Endothelial cell (in vitro differentiated cells): ENCODE measurements at regions not wholly inside any gene's neighbourhood (a gene's known extent, or its start where the extent isn't known, plus 50 kb on each side); places are given as distances from the start of the nearest gene placed in this dataset.

Experiments
- DNase-seq: peaks from one replicate; pipeline ENCODE4 v3.0.0; 2021; ENCODE audit warnings: low spot score
- H3K27ac Mint-ChIP-seq: one replicate; pipeline ENCODE4 v1.8.0; 2021; ENCODE audit warnings: mixed read lengths, inconsistent platforms; ENCODE audit not compliant: unreplicated experiment
- H3K27me3 Mint-ChIP-seq: one replicate; pipeline ENCODE4 v1.8.0; 2021; ENCODE audit warnings: mild to moderate bottlenecking, moderate library complexity, mixed read lengths, inconsistent platforms; ENCODE audit not compliant: unreplicated experiment
- H3K36me3 Mint-ChIP-seq: one replicate; pipeline ENCODE4 v1.8.0; 2021; ENCODE audit warnings: mild to moderate bottlenecking, low read depth, mixed read lengths, inconsistent platforms; ENCODE audit not compliant: unreplicated experiment
- H3K4me1 Mint-ChIP-seq: one replicate; pipeline ENCODE4 v1.8.0; 2021; ENCODE audit warnings: mild to moderate bottlenecking, mixed read lengths, inconsistent platforms; ENCODE audit not compliant: unreplicated experiment
- H3K4me3 Mint-ChIP-seq: one replicate; pipeline ENCODE4 v1.8.0; 2021; ENCODE audit warnings: mild to moderate bottlenecking, mixed read lengths, inconsistent platforms; ENCODE audit not compliant: unreplicated experiment
- H3K9me3 Mint-ChIP-seq: one replicate; pipeline ENCODE4 v1.8.0; 2021; ENCODE audit warnings: mixed read lengths, inconsistent platforms; ENCODE audit not compliant: unreplicated experiment
- TF ChIP-seq, protein P1 (sequence below): fragments of 200-600 bp; sonication (generic); IDR thresholded peaks from one replicate; pipeline ENCODE4 v1.5.0; 2021; ENCODE audit warnings: antibody characterized with exemption; ENCODE audit not compliant: unreplicated experiment

GRCh38 chr10:58892031-58892531 is 284.4 kb upstream of the PHYHIPL start:
- DNase-seq: no peak
- no peaks in the 10 kb centered on the region for H3K9me3 Mint-ChIP-seq
- H3K36me3 Mint-ChIP-seq: no peaks in the 10 kb centered on the region
- H3K4me1 Mint-ChIP-seq: no peaks in the 10 kb centered on the region
- no peak overlapping the region for H3K4me3 Mint-ChIP-seq
- H3K27ac Mint-ChIP-seq: no peak overlapping the region
- TF ChIP-seq, protein P1, sequence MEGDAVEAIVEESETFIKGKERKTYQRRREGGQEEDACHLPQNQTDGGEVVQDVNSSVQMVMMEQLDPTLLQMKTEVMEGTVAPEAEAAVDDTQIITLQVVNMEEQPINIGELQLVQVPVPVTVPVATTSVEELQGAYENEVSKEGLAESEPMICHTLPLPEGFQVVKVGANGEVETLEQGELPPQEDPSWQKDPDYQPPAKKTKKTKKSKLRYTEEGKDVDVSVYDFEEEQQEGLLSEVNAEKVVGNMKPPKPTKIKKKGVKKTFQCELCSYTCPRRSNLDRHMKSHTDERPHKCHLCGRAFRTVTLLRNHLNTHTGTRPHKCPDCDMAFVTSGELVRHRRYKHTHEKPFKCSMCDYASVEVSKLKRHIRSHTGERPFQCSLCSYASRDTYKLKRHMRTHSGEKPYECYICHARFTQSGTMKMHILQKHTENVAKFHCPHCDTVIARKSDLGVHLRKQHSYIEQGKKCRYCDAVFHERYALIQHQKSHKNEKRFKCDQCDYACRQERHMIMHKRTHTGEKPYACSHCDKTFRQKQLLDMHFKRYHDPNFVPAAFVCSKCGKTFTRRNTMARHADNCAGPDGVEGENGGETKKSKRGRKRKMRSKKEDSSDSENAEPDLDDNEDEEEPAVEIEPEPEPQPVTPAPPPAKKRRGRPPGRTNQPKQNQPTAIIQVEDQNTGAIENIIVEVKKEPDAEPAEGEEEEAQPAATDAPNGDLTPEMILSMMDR: no peak
- no peaks in the 10 kb centered on the region for H3K27me3 Mint-ChIP-seq

- Mint-ChIP-seq H3K4me1 (no peaks in the 10 kb centered on the region), H3K9me3 (no peaks in the 10 kb centered on the region), H3K4me3 (no peak overlapping the region), H3K27me3 (no peaks in the 10 kb centered on the region), H3K27ac (no peak overlapping the region), H3K36me3 (no peaks in the 10 kb centered on the region)
- TF ChIP-seq, protein P1: no peak
- DNase-seq: no peak
Measured at GRCh38 chr10:58894929-58895328, 281.5 kb upstream of the PHYHIPL start.

DNA sequence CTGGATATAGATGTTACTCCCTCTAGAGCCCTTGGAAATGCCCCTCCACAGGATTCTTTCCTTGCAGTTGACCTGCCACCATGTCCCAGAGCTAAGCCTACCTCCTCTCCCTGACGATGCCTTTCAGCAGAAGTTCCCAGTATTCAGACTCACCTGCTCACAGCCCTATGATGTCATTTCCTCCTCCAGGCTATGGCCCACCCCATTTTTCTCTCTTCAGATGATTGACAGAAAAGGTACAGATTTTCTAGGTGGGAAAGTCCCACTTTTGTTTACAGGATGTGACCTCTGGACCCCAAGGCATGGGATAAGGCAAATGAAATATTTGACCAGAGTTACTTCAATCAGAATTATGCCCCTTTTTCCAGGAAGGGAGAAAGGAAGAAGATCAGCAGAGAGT is 280.2 kb upstream of the PHYHIPL start:
- Mint-ChIP-seq H3K36me3 (no peaks in the 10 kb centered on the region), H3K4me3 (no peak overlapping the region), H3K4me1 (no peaks in the 10 kb centered on the region), H3K27me3 (no peaks in the 10 kb centered on the region), H3K9me3 (no peaks in the 10 kb centered on the region), H3K27ac (no peak overlapping the region)
- DNase-seq: no peak
- TF ChIP-seq, protein P1: no peak

- no peak for DNase-seq
- no peaks in the 10 kb centered on the region for H3K36me3 Mint-ChIP-seq
- H3K9me3 Mint-ChIP-seq: no peaks in the 10 kb centered on the region
- H3K27me3 Mint-ChIP-seq: no peaks in the 10 kb centered on the region
- H3K4me3 Mint-ChIP-seq: no peak overlapping the region
- H3K27ac Mint-ChIP-seq: no peak overlapping the region
- no peaks in the 10 kb centered on the region for H3K4me1 Mint-ChIP-seq
- TF ChIP-seq, protein P1: no peak
Measured at GRCh38 chr10:58897236-58897635, 279.2 kb upstream of the PHYHIPL start.

- H3K4me3 Mint-ChIP-seq: no peak overlapping the region
- no peaks in the 10 kb centered on the region for H3K36me3 Mint-ChIP-seq
- H3K9me3 Mint-ChIP-seq: no peaks in the 10 kb centered on the region
- no peak overlapping the region for H3K27ac Mint-ChIP-seq
- DNase-seq: no peak
- no peaks in the 10 kb centered on the region for H3K4me1 Mint-ChIP-seq
- H3K27me3 Mint-ChIP-seq: no peaks in the 10 kb centered on the region
- TF ChIP-seq, protein P1: no peak
Measured at GRCh38 chr10:58897708-58898107, 278.7 kb upstream of the PHYHIPL start.
